CD14-positive monocyte (primary cell): ENCODE measurements at regions not wholly inside any gene's neighbourhood (a gene's known extent, or its start where the extent isn't known, plus 50 kb on each side); places are given as distances from the start of the nearest gene placed in this dataset.
"Not testable (repeated sequence)": the region's sequence is repeated elsewhere in the genome, so short reads cannot be mapped to it uniquely, and the experiment has no call there.

Experiments used
- DNase-seq, 3 donors: peaks; one replicate each; pipeline ENCODE4 v3.0.0-alpha.2; 2011 to 2022
- H2AFZ ChIP-seq: 2 replicates; pipeline ENCODE4 v1.6.0; 2012; ENCODE audit warnings: mild to moderate bottlenecking, low read depth, low read length, inconsistent platforms; ENCODE audit not compliant: insufficient read depth, poor library complexity, severe bottlenecking
- H3K27ac ChIP-seq, 2 donors: 1 replicate in 1 of 2; 2 replicates in 1 of 2; pipeline ENCODE4 v1.5.1; 2012 to 2013; ENCODE audit warnings: low read length in 2 of 2, control low read depth in 1 of 2, inconsistent platforms in 1 of 2, low read depth in 1 of 2, mild to moderate bottlenecking in 1 of 2
- H3K27me3 ChIP-seq, 2 donors: one replicate each; pipeline versions ENCODE4 v1.6.0 to v1.6.1; 2011 to 2013; ENCODE audit warnings: low read length in 2 of 2; ENCODE audit not compliant: control insufficient read depth in 2 of 2, insufficient read depth in 2 of 2
- H3K36me3 ChIP-seq, 2 donors: replicated peaks in 1 of 2; 1 replicate in 1 of 2; 2 replicates in 1 of 2; pipeline versions ENCODE4 v1.5.1 to v1.6.1; 2012 to 2013; ENCODE audit warnings: low read length in 2 of 2, control low read depth in 1 of 2, inconsistent platforms in 1 of 2, mild to moderate bottlenecking in 1 of 2; ENCODE audit not compliant: insufficient read depth in 2 of 2, control insufficient read depth in 1 of 2
- H3K4me1 ChIP-seq, 2 donors: 1 replicate in 1 of 2; 2 replicates in 1 of 2; pipeline versions ENCODE4 v1.5.1 to v1.6.1; 2012 to 2013; ENCODE audit warnings: low read length in 2 of 2, control low read depth in 1 of 2, inconsistent platforms in 1 of 2, mild to moderate bottlenecking in 1 of 2, moderate library complexity in 1 of 2; ENCODE audit not compliant: insufficient read depth in 2 of 2, control insufficient read depth in 1 of 2
- H3K4me2 ChIP-seq: replicated peaks from 2 replicates; pipeline ENCODE3; 2012; ENCODE audit warnings: low read length, moderate library complexity, mild to moderate bottlenecking; ENCODE audit not compliant: poor library complexity, severe bottlenecking; ENCODE audit errors: extremely low read depth
- H3K4me3 ChIP-seq, 3 experiments: fragments of 200-600 bp in 1 of 3; sonication (generic) in 1 of 3; replicated peaks in 1 of 3; 1 replicate in 2 of 3; 2 replicates in 1 of 3; pipeline ENCODE4 v1.5.1; 2011 to 2013; ENCODE audit warnings: low read length in 3 of 3, mild to moderate bottlenecking in 3 of 3, control low read depth in 2 of 3, low read depth in 2 of 3, inconsistent platforms in 1 of 3, moderate library complexity in 1 of 3
- H3K79me2 ChIP-seq: 2 replicates; pipeline ENCODE4 v1.6.0; 2012; ENCODE audit warnings: mild to moderate bottlenecking, control low read depth, inconsistent platforms, low read length, moderate library complexity; ENCODE audit not compliant: insufficient read depth
- H3K9ac ChIP-seq: 2 replicates; pipeline ENCODE4 v1.6.0; 2017; ENCODE audit warnings: low read length, mild to moderate bottlenecking; ENCODE audit not compliant: insufficient read depth, poor library complexity, severe bottlenecking
- H3K9me3 ChIP-seq, 2 donors: replicated peaks in 1 of 2; 1 replicate in 1 of 2; 2 replicates in 1 of 2; pipeline versions ENCODE4 v1.5.1 to v1.6.1; 2012 to 2013; ENCODE audit warnings: low read length in 2 of 2, control low read depth in 1 of 2; ENCODE audit not compliant: control insufficient read depth in 1 of 2, insufficient read depth in 1 of 2
- H4K20me1 ChIP-seq: 2 replicates; pipeline ENCODE4 v1.6.0; 2012; ENCODE audit warnings: mild to moderate bottlenecking, low read length, control low read depth, moderate library complexity; ENCODE audit not compliant: insufficient read depth
- H3K27ac Mint-ChIP-seq, 7 donors: one replicate each; pipeline ENCODE4 v1.8.0; 2020; ENCODE audit warnings: mild to moderate bottlenecking in 7 of 7, mixed read lengths in 7 of 7, moderate library complexity in 6 of 7, inconsistent platforms in 2 of 7
- H3K27me3 Mint-ChIP-seq, 3 donors: one replicate each; pipeline ENCODE4 v1.8.0; 2021 to 2022; ENCODE audit warnings: low read depth in 3 of 3, mild to moderate bottlenecking in 3 of 3, mixed read lengths in 3 of 3, moderate library complexity in 3 of 3, inconsistent platforms in 1 of 3
- H3K36me3 Mint-ChIP-seq, 2 donors: one replicate each; pipeline ENCODE4 v1.8.0; 2020; ENCODE audit warnings: mixed read lengths in 2 of 2, inconsistent platforms in 1 of 2, mild to moderate bottlenecking in 1 of 2
- H3K4me1 Mint-ChIP-seq: one replicate; pipeline ENCODE4 v1.8.0; 2020; ENCODE audit warnings: mild to moderate bottlenecking, mixed read lengths
- H3K4me3 Mint-ChIP-seq, 2 donors: one replicate each; pipeline ENCODE4 v1.8.0; 2020; ENCODE audit warnings: mild to moderate bottlenecking in 2 of 2, mixed read lengths in 2 of 2, moderate library complexity in 1 of 2
- H3K9me3 Mint-ChIP-seq, 7 donors: one replicate each; pipeline ENCODE4 v1.8.0; 2020 to 2022; ENCODE audit warnings: mixed read lengths in 7 of 7, mild to moderate bottlenecking in 6 of 7, moderate library complexity in 6 of 7, inconsistent platforms in 2 of 7
- WGBS: methylation state at CpG from one replicate; pipeline ENCODE4 v1.1.5; 2013; ENCODE audit warnings: missing lambda C conversion rate; ENCODE audit not compliant: insufficient coverage; 5-methylcytosine and 5-hydroxymethylcytosine counted together
- intact Hi-C, 2 donors: fragments of 100-400 bp; cut with micrococcal nuclease; formaldehyde crosslinking; loops; one replicate each; pipeline versions ENCODE4 v1.15.0 to v1.15.1; 2023
- TF ChIP-seq, protein P1 (sequence below): fragments of 200-600 bp; IDR thresholded peaks from one replicate; pipeline ENCODE4 v1.8.0; 2022; ENCODE audit warnings: antibody characterized with exemption, mild to moderate bottlenecking

DNA sequence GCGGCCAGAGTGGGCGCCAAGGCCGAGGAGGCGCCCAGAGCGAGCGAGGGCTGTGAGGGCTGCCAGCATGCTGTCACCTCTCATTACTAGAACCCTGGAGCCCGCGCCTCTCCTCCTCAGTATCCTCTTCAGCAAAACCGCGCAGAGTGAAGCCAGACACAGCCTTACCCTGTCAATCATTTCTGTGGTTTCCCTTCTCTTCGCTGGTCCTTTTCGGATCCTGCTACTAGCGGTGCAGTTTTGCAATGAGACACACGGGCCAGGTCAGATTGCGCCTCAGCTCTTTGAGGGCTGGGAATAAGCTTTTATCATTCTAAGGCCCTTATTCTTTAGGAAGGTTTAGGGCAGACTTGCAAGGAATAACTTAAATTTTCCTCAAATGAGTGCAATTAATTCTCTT is 55.5 kb upstream of the FAM171A1 start:
- H4K20me1 ChIP-seq, result no peaks in the 10 kb centered on the region
- Mint-ChIP-seq H3K27me3 (peaks cover 2 to 3% (median 2%) of the 10 kb centered on the region in 3 donors), H3K9me3 (peaks cover 0 to 5% (median 2%) of the 10 kb centered on the region in 7 donors), H3K36me3 (no peaks in the 10 kb centered on the region), H3K4me3 (no peak overlapping the region), H3K27ac (no peak overlapping the region), H3K4me1 (no peaks in the 10 kb centered on the region)
- no peaks in the 10 kb centered on the region for H3K4me1 ChIP-seq
- H3K36me3 ChIP-seq, result no peaks in the 10 kb centered on the region
- 51% methylated on average over 12 of the region's 15 CpGs for WGBS
- H3K27ac ChIP-seq, result no peak overlapping the region
- no peak for DNase-seq
- intact Hi-C loops, result no loop called here
- H3K9ac ChIP-seq, result no peak overlapping the region
- H3K79me2 ChIP-seq, result no peaks in the 10 kb centered on the region
- no peaks in the 10 kb centered on the region for H3K27me3 ChIP-seq
- no peak overlapping the region for H3K4me3 ChIP-seq
- H2AFZ ChIP-seq, result no peak overlapping the region
- TF ChIP-seq, protein P1, sequence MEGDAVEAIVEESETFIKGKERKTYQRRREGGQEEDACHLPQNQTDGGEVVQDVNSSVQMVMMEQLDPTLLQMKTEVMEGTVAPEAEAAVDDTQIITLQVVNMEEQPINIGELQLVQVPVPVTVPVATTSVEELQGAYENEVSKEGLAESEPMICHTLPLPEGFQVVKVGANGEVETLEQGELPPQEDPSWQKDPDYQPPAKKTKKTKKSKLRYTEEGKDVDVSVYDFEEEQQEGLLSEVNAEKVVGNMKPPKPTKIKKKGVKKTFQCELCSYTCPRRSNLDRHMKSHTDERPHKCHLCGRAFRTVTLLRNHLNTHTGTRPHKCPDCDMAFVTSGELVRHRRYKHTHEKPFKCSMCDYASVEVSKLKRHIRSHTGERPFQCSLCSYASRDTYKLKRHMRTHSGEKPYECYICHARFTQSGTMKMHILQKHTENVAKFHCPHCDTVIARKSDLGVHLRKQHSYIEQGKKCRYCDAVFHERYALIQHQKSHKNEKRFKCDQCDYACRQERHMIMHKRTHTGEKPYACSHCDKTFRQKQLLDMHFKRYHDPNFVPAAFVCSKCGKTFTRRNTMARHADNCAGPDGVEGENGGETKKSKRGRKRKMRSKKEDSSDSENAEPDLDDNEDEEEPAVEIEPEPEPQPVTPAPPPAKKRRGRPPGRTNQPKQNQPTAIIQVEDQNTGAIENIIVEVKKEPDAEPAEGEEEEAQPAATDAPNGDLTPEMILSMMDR, result no peak
- H3K9me3 ChIP-seq, result no peaks in the 10 kb centered on the region
- no peak overlapping the region for H3K4me2 ChIP-seq

DNA sequence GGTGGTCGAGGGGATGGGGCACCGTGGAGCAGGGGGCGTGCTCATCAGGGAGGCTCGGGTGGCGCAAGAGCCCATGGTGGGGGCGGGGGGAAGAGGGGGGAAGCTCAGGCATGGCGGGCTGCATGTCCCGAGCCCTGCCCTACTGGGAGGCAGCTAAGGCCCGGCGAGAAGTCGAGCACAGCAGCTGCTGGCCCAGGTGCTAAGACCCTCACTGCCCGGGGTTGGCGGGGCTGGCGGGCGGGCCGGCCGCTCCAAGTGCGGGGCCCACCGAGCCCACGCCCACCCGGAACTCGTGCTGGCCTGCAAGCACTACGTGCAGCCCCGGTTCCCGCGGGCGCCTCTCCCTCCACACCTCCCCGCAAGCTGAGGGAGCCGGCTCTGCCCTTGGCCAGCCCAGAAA is 55.0 kb upstream of the FAM171A1 start:
- Histone ChIP-seq H3K27ac (no peak overlapping the region), H2AFZ (no peak overlapping the region), H3K4me3 (no peak overlapping the region), H3K9ac (no peak overlapping the region), H3K36me3 (no peaks in the 10 kb centered on the region), H3K9me3 (no peaks in the 10 kb centered on the region), H4K20me1 (no peaks in the 10 kb centered on the region), H3K27me3 (no peaks in the 10 kb centered on the region), H3K4me2 (no peak overlapping the region), H3K79me2 (no peaks in the 10 kb centered on the region), H3K4me1 (no peaks in the 10 kb centered on the region)
- WGBS, result 91% methylated on average over 21 of the region's 29 CpGs
- H3K36me3 Mint-ChIP-seq, result no peaks in the 10 kb centered on the region
- no peak overlapping the region for H3K27ac Mint-ChIP-seq
- DNase-seq, result no peak
- intact Hi-C loops, result no loop called here
- TF ChIP-seq, protein P1, result no peak
- H3K4me3 Mint-ChIP-seq, result no peak overlapping the region
- peaks cover 0 to 5% (median 2%) of the 10 kb centered on the region in 7 donors for H3K9me3 Mint-ChIP-seq
- no peaks in the 10 kb centered on the region for H3K4me1 Mint-ChIP-seq
- peaks cover 0 to 3% (median 2%) of the 10 kb centered on the region in 3 donors for H3K27me3 Mint-ChIP-seq

DNA sequence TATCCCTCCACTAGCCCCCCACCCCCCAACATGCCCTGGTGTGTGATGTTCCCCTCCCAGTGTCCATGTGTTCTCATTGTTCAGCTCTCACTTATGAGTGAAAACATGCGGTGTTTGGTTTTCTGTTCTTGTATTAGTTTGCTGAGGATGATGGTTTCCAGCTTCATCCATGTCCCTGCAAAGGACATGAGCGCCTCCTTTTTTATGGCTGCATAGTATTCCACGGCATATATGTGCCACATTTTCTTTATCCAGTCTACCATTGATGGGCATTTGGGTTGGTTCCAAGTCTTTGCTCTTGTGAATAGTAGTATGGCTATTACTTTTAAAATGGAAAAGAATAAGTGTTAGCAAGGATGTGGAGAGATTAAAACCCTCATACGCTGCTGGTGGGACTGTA is 50.8 kb upstream of the FAM171A1 start:
- H2AFZ ChIP-seq, H4K20me1 ChIP-seq, H3K4me2 ChIP-seq, H3K4me3 ChIP-seq, H3K36me3 Mint-ChIP-seq, H3K4me3 Mint-ChIP-seq, DNase-seq, H3K27me3 ChIP-seq, H3K36me3 ChIP-seq, H3K27ac ChIP-seq, H3K4me1 Mint-ChIP-seq, H3K79me2 ChIP-seq, H3K27me3 Mint-ChIP-seq, H3K27ac Mint-ChIP-seq, H3K9me3 ChIP-seq, H3K9ac ChIP-seq, intact Hi-C loops, H3K4me1 ChIP-seq: not testable (repeated sequence)
- peaks cover 0 to 11% (median 2%) of the 10 kb centered on the region in 7 donors for H3K9me3 Mint-ChIP-seq
- WGBS, result no CpG with 5 or more reads among the region's 4 CpGs
